Endothelial cell of umbilical vein (primary cell): ENCODE measurements at regions not wholly inside any gene's neighbourhood (a gene's known extent, or its start where the extent isn't known, plus 50 kb on each side); places are given as distances from the start of the nearest gene placed in this dataset.

Source experiments
- BruUV-seq: library from RNA; stranded (reverse); fragments of 400-500 nt; replicated peaks from 2 replicates; lab custom pipeline; 2021; lab: Mats Ljungman, UMichigan
- CTCF ChIA-PET: fragments of 300-600, 350-600 bp; sonication (Branson Sonifier 250); formaldehyde crosslinking; loops from one replicate; lab custom pipeline; 2021; ENCODE audit warnings: antibody characterized with exemption, inconsistent platforms; lab: Charles Lee
- POLR2A ChIA-PET: fragments of 300-600, 350-600 bp; sonication (Branson Sonifier 250); formaldehyde crosslinking; loops from one replicate; lab custom pipeline; 2021; ENCODE audit warnings: antibody characterized with exemption, inconsistent platforms; lab: Charles Lee
- DNase-seq: peaks from one replicate; pipeline ENCODE4 v3.0.0-alpha.2; 2011; ENCODE audit warnings: low read depth, low spot score
- FAIRE-seq: peaks from 2 replicates; lab custom pipeline; 2011; peaks lifted over from hg19 to GRCh38; lab: Jason Lieb, UNC
- H2AFZ ChIP-seq: 2 replicates; pipeline ENCODE4 v1.6.0; 2012; ENCODE audit warnings: low read depth, low read length, control low read depth, inconsistent platforms
- H3K27ac ChIP-seq: 2 replicates; pipeline ENCODE4 v1.5.1; 2011; ENCODE audit warnings: low read depth, mild to moderate bottlenecking, control low read depth, low read length, moderate library complexity; ENCODE audit not compliant: insufficient read depth
- H3K27me3 ChIP-seq, 2 experiments: 2 replicates each; pipeline versions ENCODE4 v1.6.0 to v1.6.1; 2011; ENCODE audit warnings: low read length in 2 of 2, mixed read lengths in 1 of 2; ENCODE audit not compliant: control insufficient read depth in 2 of 2, insufficient read depth in 2 of 2
- H3K36me3 ChIP-seq, 2 experiments: 2 replicates in 1 of 2; 3 replicates in 1 of 2; pipeline ENCODE4 v1.5.1; 2011; ENCODE audit warnings: low read length in 2 of 2, mild to moderate bottlenecking in 1 of 2, moderate library complexity in 1 of 2; ENCODE audit not compliant: control insufficient read depth in 2 of 2, insufficient read depth in 2 of 2; ENCODE audit errors: extremely low read depth in 1 of 2
- H3K4me1 ChIP-seq: 3 replicates; pipeline ENCODE4 v1.5.1; 2011; ENCODE audit warnings: mild to moderate bottlenecking, low read length; ENCODE audit not compliant: control insufficient read depth, insufficient read depth; ENCODE audit errors: extremely low read depth
- H3K4me2 ChIP-seq: 2 replicates; pipeline ENCODE4 v1.6.1; 2011; ENCODE audit warnings: low read length, control low read depth, mixed read lengths; ENCODE audit not compliant: insufficient read depth
- H3K4me3 ChIP-seq, 3 experiments: fragments of 200-600 bp in 1 of 3; sonication (generic), shearing (Covaris generic) in 1 of 3; replicated peaks in 1 of 3; 2 replicates each; pipeline ENCODE4 v1.5.1; 2011 to 2016; ENCODE audit warnings: control low read depth in 3 of 3, low read length in 3 of 3, mild to moderate bottlenecking in 2 of 3, inconsistent platforms in 1 of 3, low read depth in 1 of 3, moderate library complexity in 1 of 3; ENCODE audit not compliant: insufficient read depth in 1 of 3
- H3K79me2 ChIP-seq: 2 replicates; pipeline ENCODE4 v1.6.0; 2012; ENCODE audit warnings: low read length, inconsistent platforms; ENCODE audit not compliant: control insufficient read depth, insufficient read depth
- H3K9ac ChIP-seq: replicated peaks from 2 replicates; pipeline ENCODE3; 2011; ENCODE audit warnings: low read length, control low read depth; ENCODE audit not compliant: insufficient read depth; ENCODE audit errors: extremely low read depth
- H3K9me1 ChIP-seq: replicated peaks from 3 replicates; pipeline ENCODE4 v1.6.0; 2011; ENCODE audit warnings: mild to moderate bottlenecking, low read length; ENCODE audit not compliant: control insufficient read depth, insufficient read depth; ENCODE audit errors: extremely low read depth
- H3K9me3 ChIP-seq: replicated peaks from 2 replicates; pipeline ENCODE4 v1.5.1; 2012; ENCODE audit warnings: low read length, inconsistent platforms; ENCODE audit not compliant: control insufficient read depth, insufficient read depth
- H4K20me1 ChIP-seq: replicated peaks from 2 replicates; pipeline ENCODE3; 2011; ENCODE audit warnings: mild to moderate bottlenecking, low read length; ENCODE audit not compliant: control insufficient read depth, insufficient read depth; ENCODE audit errors: extremely low read depth
- CTCF ChIP-seq, 2 donors: IDR thresholded peaks; 1 replicate in 1 of 2; 2 replicates in 1 of 2; pipeline ENCODE4 v1.5.1; 2011; ENCODE audit warnings: low read length in 2 of 2, mild to moderate bottlenecking in 2 of 2, moderate library complexity in 2 of 2, control low read depth in 1 of 2, inconsistent platforms in 1 of 2, low read depth in 1 of 2; ENCODE audit not compliant: insufficient read depth in 1 of 2; ENCODE audit errors: extremely low read depth in 1 of 2
- EZH2 ChIP-seq: IDR thresholded peaks from 2 replicates; pipeline ENCODE4 v1.6.1; 2012; ENCODE audit warnings: borderline replicate concordance, low read depth, mild to moderate bottlenecking, moderate library complexity, low read length, inconsistent platforms; ENCODE audit not compliant: severe bottlenecking
- FOS ChIP-seq: IDR thresholded peaks from 2 replicates; pipeline ENCODE4 v1.6.1; 2011; ENCODE audit warnings: mild to moderate bottlenecking, low read length, moderate library complexity, borderline replicate concordance; ENCODE audit not compliant: insufficient read depth
- GATA2 ChIP-seq: IDR thresholded peaks from 2 replicates; pipeline ENCODE4 v1.7.0; 2011; ENCODE audit warnings: low read depth, mild to moderate bottlenecking, moderate library complexity, mixed read lengths, low read length; ENCODE audit not compliant: insufficient read length, insufficient read depth
- JUN ChIP-seq: IDR thresholded peaks from 2 replicates; pipeline ENCODE4 v1.6.1; 2011; ENCODE audit warnings: borderline replicate concordance, low read depth; ENCODE audit not compliant: insufficient read length, insufficient read depth
- MAX ChIP-seq: IDR thresholded peaks from 2 replicates; pipeline ENCODE4 v1.6.1; 2011; ENCODE audit not compliant: insufficient read depth, insufficient read length
- MYC ChIP-seq: IDR thresholded peaks from one replicate; pipeline ENCODE4 v1.6.1; 2011; ENCODE audit warnings: mild to moderate bottlenecking, low read depth, low read length
- POLR2A ChIP-seq: IDR thresholded peaks from 2 replicates; pipeline ENCODE4 v1.6.1; 2012; ENCODE audit warnings: low read depth, mild to moderate bottlenecking, control low read depth, low read length
- POLR2AphosphoS5 ChIP-seq: IDR thresholded peaks from 2 replicates; pipeline ENCODE4 v1.6.1; 2012; ENCODE audit warnings: low read depth, mild to moderate bottlenecking, control low read depth, low read length, moderate library complexity; ENCODE audit not compliant: insufficient read depth
- dilution Hi-C: fragments of 300-500 bp; cut with MboI; formaldehyde crosslinking; loops from one replicate; pipeline ENCODE4 v1.15.0; 2019; ENCODE audit warnings: low sequenced_read_pairs; ENCODE audit not compliant: extremely low pct_ligation_motif_present
- intact Hi-C: fragments of 100-400 bp; cut with micrococcal nuclease; formaldehyde crosslinking; loops from one replicate; pipeline ENCODE4 v1.10.0; 2022

GRCh38 chr9:134502266-134502791, 139.3 kb upstream of the COL5A1 start:
- DNase-seq (no peak), FAIRE-seq (no peak)
- BruUV-seq, result no TSS peak
- no peak overlapping the region for H3K4me2 ChIP-seq
- POLR2A ChIA-PET, result no interaction called here
- intact Hi-C loops, result no loop called here
- no peaks in the 10 kb centered on the region for H3K9me1 ChIP-seq
- H3K79me2 ChIP-seq, result no peaks in the 10 kb centered on the region
- no peak for TF ChIP-seq MYC
- TF ChIP-seq GATA2, result no peak
- TF ChIP-seq EZH2, result no peak
- no peak for TF ChIP-seq FOS
- no peak for TF ChIP-seq POLR2AphosphoS5
- no peak for TF ChIP-seq MAX
- no peak for TF ChIP-seq CTCF (IDR thresholded peaks at IDR 0.05; ENCODE audit: extremely low read depth in 1 of 2, insufficient read depth in 1 of 2, low read depth in 1 of 2, low read length in 2 of 2)
- no peak for TF ChIP-seq JUN
- TF ChIP-seq POLR2A, result no peak
- no peak overlapping the region for H3K27ac ChIP-seq
- no peaks in the 10 kb centered on the region for H3K36me3 ChIP-seq
- H3K9ac ChIP-seq, result no peak overlapping the region
- H3K4me3 ChIP-seq, result no peak overlapping the region
- peaks cover 10 to 13% of the 10 kb centered on the region in 2 experiments for H3K27me3 ChIP-seq
- dilution Hi-C loops, result no loop called here
- CTCF ChIA-PET, result interaction anchor here (1.1 to 1.7 kb wide), 2 partner anchors 46 to 119 kb away, joined by 3 to 4 read pairs; no protein-coding TSS in a partner anchor
- no peaks in the 10 kb centered on the region for H4K20me1 ChIP-seq
- H2AFZ ChIP-seq, result no peak overlapping the region
- peaks cover 2% of the 10 kb centered on the region for H3K4me1 ChIP-seq
- no peaks in the 10 kb centered on the region for H3K9me3 ChIP-seq
